ENCODE measurements at regions not wholly inside any gene's neighbourhood (a gene's known extent, or its start where the extent isn't known, plus 50 kb on each side); places are given as distances from the start of the nearest gene placed in this dataset.

- TF ChIP-seq, protein P1, sequence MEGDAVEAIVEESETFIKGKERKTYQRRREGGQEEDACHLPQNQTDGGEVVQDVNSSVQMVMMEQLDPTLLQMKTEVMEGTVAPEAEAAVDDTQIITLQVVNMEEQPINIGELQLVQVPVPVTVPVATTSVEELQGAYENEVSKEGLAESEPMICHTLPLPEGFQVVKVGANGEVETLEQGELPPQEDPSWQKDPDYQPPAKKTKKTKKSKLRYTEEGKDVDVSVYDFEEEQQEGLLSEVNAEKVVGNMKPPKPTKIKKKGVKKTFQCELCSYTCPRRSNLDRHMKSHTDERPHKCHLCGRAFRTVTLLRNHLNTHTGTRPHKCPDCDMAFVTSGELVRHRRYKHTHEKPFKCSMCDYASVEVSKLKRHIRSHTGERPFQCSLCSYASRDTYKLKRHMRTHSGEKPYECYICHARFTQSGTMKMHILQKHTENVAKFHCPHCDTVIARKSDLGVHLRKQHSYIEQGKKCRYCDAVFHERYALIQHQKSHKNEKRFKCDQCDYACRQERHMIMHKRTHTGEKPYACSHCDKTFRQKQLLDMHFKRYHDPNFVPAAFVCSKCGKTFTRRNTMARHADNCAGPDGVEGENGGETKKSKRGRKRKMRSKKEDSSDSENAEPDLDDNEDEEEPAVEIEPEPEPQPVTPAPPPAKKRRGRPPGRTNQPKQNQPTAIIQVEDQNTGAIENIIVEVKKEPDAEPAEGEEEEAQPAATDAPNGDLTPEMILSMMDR (conservative IDR thresholded peaks at IDR 0.05; ENCODE audit: low read length): no peak
- TF ChIP-seq EZH2phosphoT487 (IDR thresholded peaks at IDR 0.05; ENCODE audit: borderline replicate concordance): no peak
These were observed 1628.3 kb downstream of the PCDH9 start for GRCh38 chr13:65601855-65602254.

Measured in Loucy (cell line).